Stimulated activated CD8-positive, alpha-beta memory T cell treated with anti-CD3 and anti-CD28 coated beads, Interleukin-7, amount 100 ng/mL, for 48 hours (primary cell): ENCODE measurements at regions not wholly inside any gene's neighbourhood (a gene's known extent, or its start where the extent isn't known, plus 50 kb on each side); places are given as distances from the start of the nearest gene placed in this dataset.

Experiments used
- DNase-seq, 2 donors: peaks; one replicate each; pipeline ENCODE4 v3.0.0-alpha.2; 2020; ENCODE audit warnings: low read depth in 1 of 2; ENCODE audit errors: extremely low read depth in 1 of 2

GRCh38 chr1:98216304-98216703 is 295.5 kb upstream of the DPYD start:
- DNase-seq = no peak

GRCh38 chr1:98211271-98211845 is 290.5 kb upstream of the DPYD start:
- no peak for DNase-seq

GRCh38 chr1:98210563-98210962 is 289.7 kb upstream of the DPYD start:
- DNase-seq = no peak

- no peak for DNase-seq
Observed at GRCh38 chr1:98210064-98210463, 289.2 kb upstream of the DPYD start.

GRCh38 chr1:98205291-98206017 is 284.6 kb upstream of the DPYD start:
- DNase-seq = no peak

DNA sequence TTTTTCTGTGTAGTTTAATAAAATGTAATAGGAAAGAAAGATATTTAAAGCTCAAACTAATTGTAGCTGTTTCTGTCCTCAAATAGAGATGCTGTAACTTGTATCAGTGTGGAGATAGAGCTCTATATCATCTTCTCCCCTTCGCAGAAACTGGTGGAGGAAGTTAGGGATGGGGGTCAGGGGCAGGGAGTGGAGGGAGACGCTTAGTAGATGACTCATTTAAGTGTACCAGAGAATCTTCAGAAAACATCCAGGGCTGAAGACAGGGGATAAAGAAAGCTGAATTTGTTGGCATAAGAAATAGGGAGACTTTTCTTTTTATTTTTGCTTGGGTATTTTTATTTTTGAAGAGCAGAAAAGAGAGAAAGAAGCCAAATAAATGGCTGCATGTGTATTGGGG is 282.6 kb upstream of the DPYD start:
- DNase-seq = no peak

- no peak for DNase-seq
Observed at GRCh38 chr1:98201666-98202081, 280.8 kb upstream of the DPYD start.

GRCh38 chr1:98197356-98197755 is 276.5 kb upstream of the DPYD start:
- no peak for DNase-seq

- DNase-seq = no peak
Observed at GRCh38 chr1:98196012-98196411, 275.2 kb upstream of the DPYD start.

GRCh38 chr1:98188774-98189173 is 267.9 kb upstream of the DPYD start:
- DNase-seq = no peak

DNA sequence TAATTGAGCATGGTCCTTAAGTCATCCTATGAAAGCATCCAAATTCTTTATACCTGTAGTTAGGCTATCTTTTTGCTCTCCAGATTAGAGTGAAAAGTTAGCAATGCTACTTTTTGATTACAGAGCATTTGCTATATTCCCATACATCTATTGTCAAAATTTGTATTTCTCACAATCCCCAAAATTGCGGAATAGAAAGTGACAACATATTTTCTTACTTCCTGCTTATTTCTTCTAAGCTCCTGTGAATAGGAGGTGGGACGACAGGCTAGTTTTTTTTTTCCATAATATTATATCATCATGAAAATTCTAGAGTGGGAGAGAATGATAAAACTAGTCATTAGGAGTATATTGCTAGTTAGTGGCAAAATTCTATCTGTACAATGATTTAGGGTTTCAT is 264.0 kb upstream of the DPYD start:
- DNase-seq = no peak

DNA sequence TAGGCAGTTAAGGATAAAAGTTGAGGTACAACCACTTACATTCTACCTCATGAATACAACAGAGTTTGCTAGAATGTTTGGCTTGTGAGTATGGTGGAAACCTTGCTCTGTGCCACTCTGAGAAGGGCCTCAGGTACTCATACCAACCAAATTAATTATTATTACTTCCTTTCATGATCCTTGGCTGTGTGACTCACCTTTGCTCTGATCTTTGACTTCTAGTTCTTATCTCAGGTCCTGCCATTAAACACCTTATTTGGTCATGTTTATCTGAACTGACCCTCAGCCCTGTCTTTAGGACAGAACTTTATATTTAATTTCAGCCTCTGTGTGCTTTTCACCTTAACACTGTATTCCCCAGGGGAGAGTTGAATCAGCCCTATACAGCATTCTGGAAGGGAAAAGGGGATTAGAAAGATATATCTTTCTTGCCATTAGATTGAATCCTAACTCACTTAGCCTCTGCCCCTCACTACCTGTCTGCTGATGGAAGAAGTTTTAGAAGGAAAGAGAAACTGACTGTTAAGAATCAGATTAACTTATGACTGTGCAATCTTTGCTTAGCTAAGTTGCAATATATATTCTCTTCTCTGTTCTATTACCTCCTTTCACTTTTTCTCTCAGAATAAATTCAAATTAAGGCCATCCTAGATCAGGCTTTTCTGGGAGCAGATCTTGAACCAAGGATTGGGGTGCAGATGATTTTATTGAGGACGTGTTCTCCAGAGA is 260.4 kb upstream of the DPYD start:
- DNase-seq = no peak

DNA sequence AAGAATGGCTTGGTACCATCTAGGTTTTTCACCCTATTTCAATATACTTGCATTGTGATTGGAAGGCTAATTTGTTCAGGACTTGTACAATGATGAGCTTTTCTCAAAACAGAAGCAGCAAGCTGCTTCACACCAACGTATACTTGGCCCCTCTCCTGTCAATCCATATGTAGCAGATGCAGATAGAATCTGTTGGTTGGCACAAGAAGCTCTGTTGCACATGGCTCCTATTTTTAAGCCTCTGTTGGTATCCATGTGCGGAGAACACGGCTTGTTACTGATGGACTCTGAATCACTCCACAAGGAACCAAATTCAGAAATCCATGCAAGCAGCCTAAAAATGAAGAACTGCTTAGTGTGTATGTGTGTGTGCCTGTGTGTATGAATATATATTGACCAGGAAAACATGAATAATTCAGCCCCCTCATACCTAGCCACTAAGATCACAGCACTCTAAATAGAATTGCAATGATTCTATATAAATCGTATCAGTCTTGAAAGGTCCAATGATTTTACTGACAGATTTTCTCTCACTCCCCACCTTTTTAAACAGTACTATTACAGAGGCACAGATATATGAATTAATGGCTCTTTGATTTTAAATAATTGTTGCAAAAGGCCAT is 258.4 kb upstream of the DPYD start:
- DNase-seq = no peak

DNA sequence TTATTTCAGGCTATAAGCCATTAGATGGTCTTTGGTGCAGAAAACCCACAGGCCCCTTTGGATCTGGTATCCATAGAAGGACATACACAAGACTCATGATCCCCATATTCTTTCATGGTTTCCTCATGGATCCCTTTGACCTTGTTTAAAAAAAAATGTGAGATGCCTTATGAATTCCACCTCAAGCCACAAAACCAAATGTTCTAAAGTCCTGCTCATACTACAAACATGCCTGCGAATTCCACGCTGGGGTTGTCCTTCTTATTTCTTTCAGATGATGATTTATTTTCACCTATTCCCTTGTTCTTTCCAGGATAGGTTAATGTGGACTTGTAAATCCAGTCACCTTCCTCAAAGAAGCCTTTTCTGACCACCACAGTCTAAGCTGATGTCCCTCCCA is 256.9 kb upstream of the DPYD start:
- no peak for DNase-seq

DNA sequence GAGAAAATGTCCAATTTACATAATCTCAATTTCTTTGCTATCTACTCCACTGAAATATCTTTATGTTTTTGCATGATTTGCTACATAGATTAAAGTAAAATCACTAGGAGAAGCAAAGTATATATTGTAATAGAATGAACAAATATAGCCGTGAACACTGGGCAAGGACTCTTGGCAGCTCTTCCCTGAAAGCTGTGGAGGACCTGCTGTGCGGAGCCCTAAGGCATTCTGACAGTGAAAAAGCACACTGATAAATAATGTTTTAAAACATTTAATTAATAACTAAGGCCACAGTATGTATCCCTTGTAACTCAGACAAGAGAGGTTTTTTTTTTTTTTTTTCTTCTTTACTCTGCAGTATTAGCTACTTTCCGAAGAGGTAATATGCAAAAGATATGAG is 256.1 kb upstream of the DPYD start:
- DNase-seq = no peak

DNA sequence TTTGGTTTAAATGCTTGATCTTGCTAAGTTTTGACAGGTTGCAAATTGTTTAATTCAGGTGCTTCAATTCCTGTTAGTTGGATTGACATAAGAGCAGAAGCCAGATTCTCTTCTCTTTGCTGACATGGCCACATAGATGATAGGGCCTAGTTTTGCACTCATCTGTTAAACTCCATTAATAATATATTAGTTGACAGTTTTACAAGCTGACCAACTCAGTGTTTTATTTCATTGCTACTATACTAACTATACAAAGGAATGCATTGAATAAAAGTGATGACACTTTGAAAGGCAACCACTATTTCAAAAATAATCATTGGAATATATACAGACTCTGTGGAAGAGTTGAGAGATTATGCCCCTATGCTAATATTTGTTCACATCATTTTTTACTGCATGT is 255.6 kb upstream of the DPYD start:
- no peak for DNase-seq

- DNase-seq = no peak
Observed at GRCh38 chr1:98172578-98172977, 251.7 kb upstream of the DPYD start.

DNA sequence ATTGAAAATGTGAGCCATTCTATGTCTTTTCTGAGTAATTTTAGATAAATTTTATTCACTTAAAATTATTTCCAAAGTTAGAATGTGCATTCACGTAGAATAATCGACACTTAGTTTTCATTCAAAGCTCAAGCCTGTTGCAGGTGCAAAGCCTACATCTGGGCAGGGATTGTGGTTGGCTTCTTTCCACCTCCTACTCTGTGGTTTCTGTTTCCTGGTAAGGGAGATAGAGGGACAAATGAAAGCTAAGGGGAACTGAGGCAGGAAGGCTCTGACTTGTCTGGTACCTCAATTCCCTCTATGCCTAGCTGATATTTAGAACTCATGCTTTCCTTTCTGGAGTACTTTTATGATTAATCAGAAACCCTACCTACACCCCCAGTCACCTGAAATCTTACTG is 251.2 kb upstream of the DPYD start:
- no peak for DNase-seq

DNA sequence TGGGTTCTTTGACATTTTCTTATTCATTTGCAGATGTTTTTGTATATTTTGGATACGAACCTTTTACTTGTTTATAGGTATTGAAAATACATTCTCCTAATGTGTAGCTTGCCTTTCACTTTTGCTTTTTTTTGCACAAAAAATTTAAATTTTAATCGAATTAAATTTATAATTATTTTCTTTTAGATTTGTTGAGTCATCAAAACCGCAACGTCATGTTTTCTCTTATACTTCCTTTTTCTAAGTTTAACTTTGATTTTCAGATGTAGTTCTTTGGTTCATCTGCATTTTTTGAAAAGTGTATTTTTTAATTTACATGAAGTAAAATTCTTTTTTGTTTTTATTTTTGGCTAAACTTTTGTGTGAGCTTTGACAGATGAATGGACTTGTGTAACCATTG is 243.7 kb upstream of the DPYD start:
- no peak for DNase-seq

DNA sequence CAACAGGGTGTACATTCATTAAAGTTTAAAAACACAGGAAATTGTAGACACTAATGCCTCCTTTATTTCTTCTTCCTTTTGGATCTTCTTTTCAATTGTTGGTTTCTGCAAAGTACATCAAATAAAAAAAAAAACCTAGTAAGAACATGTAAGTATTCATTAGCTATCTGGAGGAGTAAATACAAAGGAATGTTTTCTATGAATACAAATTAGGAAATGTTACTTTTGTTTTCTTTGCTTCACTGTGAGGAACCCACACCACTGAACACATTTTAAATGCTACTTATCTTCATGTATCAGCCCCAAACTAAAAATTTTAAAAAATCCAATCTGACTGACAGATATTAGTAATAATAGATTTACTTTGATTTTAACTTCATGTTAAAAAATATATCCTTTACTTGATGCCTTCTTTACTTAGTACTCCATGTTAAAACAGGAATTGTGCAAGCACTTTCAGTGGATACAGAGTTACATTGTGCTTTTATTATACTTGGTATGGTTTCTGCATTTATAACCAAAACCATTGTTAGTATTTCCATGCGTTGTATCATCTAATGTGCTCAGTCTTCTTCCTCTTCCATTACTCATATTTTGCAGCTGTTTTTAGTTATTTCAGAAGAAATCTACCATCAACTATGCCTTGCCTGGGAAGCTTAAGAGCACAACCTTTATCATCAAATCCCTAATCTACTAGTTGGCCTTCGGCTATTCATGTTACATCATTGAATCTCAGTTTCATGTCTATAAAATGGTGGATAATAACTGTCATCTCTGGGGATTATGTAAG is 236.9 kb upstream of the DPYD start:
- no peak for DNase-seq

- DNase-seq = no peak
Observed at GRCh38 chr1:98147280-98147679, 226.4 kb upstream of the DPYD start.
